PC-3 (cell line): ENCODE measurements at regions not wholly inside any gene's neighbourhood (a gene's known extent, or its start where the extent isn't known, plus 50 kb on each side); places are given as distances from the start of the nearest gene placed in this dataset.

ENCODE experiments used
- ATAC-seq: fragments of 200-7000 bp; cut with Tn5 transposase; 2 replicates; pipeline ENCODE4 v1.9.1; 2020; ENCODE audit warnings: mild to moderate bottlenecking, moderate library complexity
- BruUV-seq: library from RNA; stranded (reverse); fragments of 400-500 nt; replicated peaks from 2 replicates; lab custom pipeline; 2021; lab: Mats Ljungman, UMichigan
- CTCF ChIA-PET: fragments of 300-600 bp; sonication (Branson Sonifier 250); formaldehyde crosslinking; loops from one replicate; lab custom pipeline; 2022; ENCODE audit warnings: antibody characterized with exemption; lab: Charles Lee
- POLR2A ChIA-PET: fragments of 300-600 bp; sonication (Branson Sonifier 250); formaldehyde crosslinking; loops from one replicate; lab custom pipeline; 2022; ENCODE audit warnings: antibody characterized with exemption; ENCODE audit not compliant: unreplicated experiment; lab: Charles Lee
- DNase-seq: peaks from one replicate; pipeline ENCODE4 v3.0.0-alpha.2; 2015
- H2AFZ ChIP-seq: fragments of 300-600 bp; sonication (generic); 2 replicates; pipeline ENCODE4 v1.6.0; 2016; ENCODE audit warnings: antibody characterized with exemption, low read length
- H3F3A ChIP-seq: fragments of 300-600 bp; sonication (generic); one replicate; pipeline ENCODE4 v1.6.0; 2017; ENCODE audit warnings: antibody characterized with exemption, low read length, control low read depth, mild to moderate bottlenecking; ENCODE audit not compliant: unreplicated experiment
- H3K27ac ChIP-seq: fragments of 300-600 bp; sonication (generic); 2 replicates; pipeline ENCODE4 v1.5.1; 2016; ENCODE audit warnings: mild to moderate bottlenecking, low read length
- H3K27me3 ChIP-seq: fragments of 300-600 bp; sonication (generic); 2 replicates; pipeline ENCODE4 v1.6.1; 2016; ENCODE audit warnings: low read length, mixed read lengths
- H3K36me3 ChIP-seq: fragments of 300-600 bp; sonication (generic); 2 replicates; pipeline ENCODE4 v1.6.1; 2016; ENCODE audit warnings: low read depth, mixed run types, low read length, mixed read lengths
- H3K4me1 ChIP-seq: fragments of 300-600 bp; sonication (generic); 2 replicates; pipeline ENCODE4 v1.5.1; 2016; ENCODE audit warnings: low read length; ENCODE audit not compliant: insufficient read depth
- H3K4me2 ChIP-seq: fragments of 300-600 bp; sonication (generic); 2 replicates; pipeline ENCODE4 v1.6.0; 2016; ENCODE audit warnings: low read length
- H3K4me3 ChIP-seq: fragments of 300-600 bp; sonication (generic); 2 replicates; pipeline ENCODE4 v1.5.1; 2016; ENCODE audit warnings: mild to moderate bottlenecking, low read length, mixed read lengths
- H3K79me2 ChIP-seq: fragments of 300-600 bp; sonication (generic); 2 replicates; pipeline ENCODE4 v1.6.1; 2017; ENCODE audit warnings: low read length, mixed read lengths
- H3K9ac ChIP-seq: fragments of 300-600 bp; sonication (generic); 2 replicates; pipeline ENCODE4 v1.6.0; 2016; ENCODE audit warnings: mild to moderate bottlenecking, low read length
- H3K9me2 ChIP-seq: fragments of 300-600 bp; sonication (generic); replicated peaks from 2 replicates; pipeline ENCODE4 v1.6.1; 2016; ENCODE audit warnings: mixed run types, low read length, mixed read lengths
- H3K9me3 ChIP-seq: fragments of 300-600 bp; sonication (generic); 2 replicates; pipeline ENCODE4 v1.6.1; 2016; ENCODE audit warnings: low read length, mixed read lengths
- H4K20me1 ChIP-seq: fragments of 300-600 bp; sonication (generic); 2 replicates; pipeline ENCODE4 v1.6.1; 2016; ENCODE audit warnings: low read length, mixed read lengths
- CTCF ChIP-seq: fragments of 300-600 bp; sonication (generic); conservative IDR thresholded peaks from 2 replicates; pipeline ENCODE4 v1.5.1; 2017; ENCODE audit warnings: antibody characterized with exemption, low read depth, mild to moderate bottlenecking, low read length
- EZH2 ChIP-seq: fragments of 300-600 bp; sonication (generic); IDR thresholded peaks from one replicate; pipeline ENCODE4 v1.6.1; 2017; ENCODE audit warnings: antibody characterized with exemption, mild to moderate bottlenecking, low read length; ENCODE audit not compliant: unreplicated experiment
- EZH2phosphoT487 ChIP-seq: fragments of 300-600 bp; sonication (generic); IDR thresholded peaks from 2 replicates; pipeline ENCODE4 v1.6.1; 2018; ENCODE audit warnings: mild to moderate bottlenecking, antibody characterized with exemption, low read length, borderline replicate concordance
- intact Hi-C: fragments of 100-400 bp; cut with micrococcal nuclease; formaldehyde crosslinking; loops from 2 replicates; pipeline ENCODE4 v1.9.0; 2023

GRCh38 chr2:203585516-203585915 lies 50.4 kb upstream of the RAPH1 start:
- Histone ChIP-seq H3K36me3 (no peaks in the 10 kb centered on the region), H2AFZ (no peak overlapping the region), H3K9me3 (no peaks in the 10 kb centered on the region), H3F3A (no peaks in the 10 kb centered on the region), H3K27me3 (no peaks in the 10 kb centered on the region), H3K27ac (no peak overlapping the region), H3K4me1 (peaks cover 57% of the 10 kb centered on the region), H3K9me2 (no peaks in the 10 kb centered on the region), H3K4me3 (no peak overlapping the region), H3K4me2 (peak overlapping the region; percentile 40; the same call in 1 of the 2 replicates), H3K9ac (no peak overlapping the region), H4K20me1 (no peaks in the 10 kb centered on the region), H3K79me2 (no peaks in the 10 kb centered on the region)
- DNase-seq (no peak), ATAC-seq (no peak)
- no TSS peak for BruUV-seq
- intact Hi-C loops, result no loop called here
- TF ChIP-seq EZH2phosphoT487, result no peak
- TF ChIP-seq EZH2, result no peak
- no peak for TF ChIP-seq CTCF
- ChIA-PET POLR2A (interaction anchor here (0.5 kb wide), 1 partner anchor 97 kb away, joined by 13 read pairs; no protein-coding TSS in a partner anchor), CTCF (no interaction called here)

GRCh38 chr2:203586206-203586605 lies 51.1 kb upstream of the RAPH1 start:
- no peak overlapping the region for H3K9ac ChIP-seq
- no peaks in the 10 kb centered on the region for H3K79me2 ChIP-seq
- H3K4me2 ChIP-seq, result peak overlapping the region; percentile 40
- CTCF ChIA-PET, result no interaction called here
- no peak for TF ChIP-seq CTCF
- no peak for TF ChIP-seq EZH2phosphoT487
- TF ChIP-seq EZH2, result no peak
- POLR2A ChIA-PET, result no interaction called here
- no peak overlapping the region for H3K27ac ChIP-seq
- H3K4me1 ChIP-seq, result peaks cover 53% of the 10 kb centered on the region
- DNase-seq (no peak), ATAC-seq (no peak)
- H3F3A ChIP-seq, result no peaks in the 10 kb centered on the region
- H3K36me3 ChIP-seq, result no peaks in the 10 kb centered on the region
- H3K4me3 ChIP-seq, result no peak overlapping the region
- H2AFZ ChIP-seq, result no peak overlapping the region
- no peaks in the 10 kb centered on the region for H3K9me2 ChIP-seq
- no peaks in the 10 kb centered on the region for H3K9me3 ChIP-seq
- BruUV-seq, result no TSS peak
- intact Hi-C loops, result loop anchor here (2.0 kb wide), 1 partner anchor 63 kb away; no protein-coding TSS in a partner anchor
- no peaks in the 10 kb centered on the region for H3K27me3 ChIP-seq
- H4K20me1 ChIP-seq, result no peaks in the 10 kb centered on the region

- BruUV-seq, result no TSS peak
- no peak overlapping the region for H3K9ac ChIP-seq
- ChIA-PET POLR2A (no interaction called here), CTCF (no interaction called here)
- no peaks in the 10 kb centered on the region for H3K27me3 ChIP-seq
- H2AFZ ChIP-seq, result no peak overlapping the region
- H3F3A ChIP-seq, result no peaks in the 10 kb centered on the region
- 0 out of 2 replicates have a peak overlapping the region, but pooled peaks have one; percentile 3 for H3K27ac ChIP-seq
- no peaks in the 10 kb centered on the region for H3K9me2 ChIP-seq
- ATAC-seq, result peak; percentile 30
- no peak for TF ChIP-seq CTCF
- TF ChIP-seq EZH2, result no peak
- no peak for TF ChIP-seq EZH2phosphoT487
- H3K79me2 ChIP-seq, result no peaks in the 10 kb centered on the region
- H4K20me1 ChIP-seq, result no peaks in the 10 kb centered on the region
- H3K9me3 ChIP-seq, result no peaks in the 10 kb centered on the region
- peaks cover 53% of the 10 kb centered on the region for H3K4me1 ChIP-seq
- DNase-seq, result peak; percentile 70
- no peaks in the 10 kb centered on the region for H3K36me3 ChIP-seq
- peak overlapping the region; percentile 40 for H3K4me2 ChIP-seq
- intact Hi-C loops, result loop anchor here (2.0 kb wide), 1 partner anchor 62 kb away; no protein-coding TSS in a partner anchor
- H3K4me3 ChIP-seq, result no peak overlapping the region
Observed at GRCh38 chr2:203586696-203587095, 51.6 kb upstream of the RAPH1 start.
